ENCODE measurements at regions not wholly inside any gene's neighbourhood (a gene's known extent, or its start where the extent isn't known, plus 50 kb on each side); places are given as distances from the start of the nearest gene placed in this dataset.

GRCh38 chr2:196328088-196328680, 156.8 kb upstream of the STK17B start:
- TF ChIP-seq CTCF (IDR thresholded peaks at IDR 0.05) = no peak
- no peak for TF ChIP-seq POLR2AphosphoS5 (IDR thresholded peaks at IDR 0.05)
- no peak for TF ChIP-seq EP300 (IDR thresholded peaks at IDR 0.05)

Data from stomach (tissue), 4 donors.